Breast epithelium (tissue), 4 donors: ENCODE measurements at regions not wholly inside any gene's neighbourhood (a gene's known extent, or its start where the extent isn't known, plus 50 kb on each side); places are given as distances from the start of the nearest gene placed in this dataset.
A peak's percentile ranks its signal among the peaks of the same experiment; 100 is the strongest.

Experiments used
- DNase-seq, 2 donors: peaks; one replicate each; pipeline ENCODE4 v3.0.0-alpha.2; 2019; ENCODE audit warnings: low spot score in 2 of 2
- H3K27ac ChIP-seq, 2 donors: fragments of 200-600 bp; sonication (generic) in 1 of 2; one replicate each; pipeline ENCODE4 v1.5.1; 2016 to 2019; ENCODE audit warnings: mild to moderate bottlenecking in 1 of 2
- H3K27me3 ChIP-seq, 2 donors: fragments of 200-600 bp; sonication (generic) in 1 of 2; one replicate each; pipeline versions ENCODE4 v1.5.1 to v1.6.0; 2017 to 2019; ENCODE audit warnings: control low read depth in 1 of 2, mild to moderate bottlenecking in 1 of 2
- H3K36me3 ChIP-seq: fragments of 200-600 bp; one replicate; pipeline ENCODE4 v1.5.1; 2019
- H3K4me1 ChIP-seq, 2 donors: fragments of 200-600 bp; sonication (generic); one replicate each; pipeline ENCODE4 v1.5.1; 2016 to 2019; ENCODE audit warnings: control low read depth in 1 of 2
- H3K4me3 ChIP-seq, 3 donors: fragments of 200-600 bp; sonication (generic); 1 replicate in 2 of 3; 2 replicates in 1 of 3; pipeline ENCODE4 v1.5.1; 2016 to 2019; ENCODE audit warnings: mild to moderate bottlenecking in 3 of 3, moderate library complexity in 2 of 3
- H3K9me3 ChIP-seq, 2 donors: fragments of 200-600 bp; sonication (generic) in 1 of 2; one replicate each; pipeline ENCODE4 v1.5.1; 2016 to 2019; ENCODE audit warnings: control low read depth in 1 of 2
- CTCF ChIP-seq, 3 donors: fragments of 450-650 bp; IDR thresholded peaks; one replicate each; pipeline ENCODE4 v1.5.1; 2016 to 2017; ENCODE audit warnings: antibody characterized with exemption in 3 of 3, mild to moderate bottlenecking in 3 of 3, moderate library complexity in 3 of 3
- POLR2A ChIP-seq: fragments of 450-650 bp; IDR thresholded peaks from one replicate; pipeline ENCODE4 v1.6.1; 2016; ENCODE audit warnings: antibody characterized with exemption, mild to moderate bottlenecking, moderate library complexity
- POLR2AphosphoS5 ChIP-seq, 3 donors: sonication (generic); formaldehyde crosslinking; IDR thresholded peaks; one replicate each; pipeline ENCODE4 v1.6.1; 2017; ENCODE audit warnings: antibody characterized with exemption in 3 of 3
- intact Hi-C: fragments of 100-400 bp; cut with DNase I; formaldehyde crosslinking; loops from one replicate; pipeline ENCODE4 v1.15.1; 2023; ENCODE audit warnings: low total_unique reads

GRCh38 chr12:124371970-124372555, 77.2 kb downstream of the RFLNA start:
- DNase-seq: no peak
- TF ChIP-seq CTCF (IDR thresholded peaks at IDR 0.05): no peak
- no peak for TF ChIP-seq POLR2AphosphoS5 (IDR thresholded peaks at IDR 0.05)
- TF ChIP-seq POLR2A: no peak
- no peaks in the 10 kb centered on the region for H3K27me3 ChIP-seq
- H3K9me3 ChIP-seq: no peaks in the 10 kb centered on the region
- H3K36me3 ChIP-seq: no peaks in the 10 kb centered on the region
- H3K4me1 ChIP-seq: peaks cover 16 to 31% of the 10 kb centered on the region in 2 donors
- intact Hi-C loops: no loop called here
- peak overlapping the region; percentile 62 to 95 for H3K27ac ChIP-seq
- H3K4me3 ChIP-seq: no peak overlapping the region

- Histone ChIP-seq H3K27me3 (no peaks in the 10 kb centered on the region), H3K36me3 (no peaks in the 10 kb centered on the region), H3K4me3 (no peak overlapping the region), H3K9me3 (no peaks in the 10 kb centered on the region), H3K27ac (peak overlapping the region; percentile 94 to 95), H3K4me1 (peaks cover 16 to 31% of the 10 kb centered on the region in 2 donors)
- TF ChIP-seq CTCF (IDR thresholded peaks at IDR 0.05) (no peak), POLR2AphosphoS5 (IDR thresholded peaks at IDR 0.05) (no peak)
- intact Hi-C loops: no loop called here
- DNase-seq: no peak
These were observed 76.5 kb downstream of the RFLNA start for GRCh38 chr12:124371366-124371765.

GRCh38 chr12:124370851-124371250, 76.0 kb downstream of the RFLNA start:
- Histone ChIP-seq H3K27me3 (no peaks in the 10 kb centered on the region), H3K4me3 (no peak overlapping the region), H3K36me3 (no peaks in the 10 kb centered on the region), H3K9me3 (no peaks in the 10 kb centered on the region), H3K4me1 (peaks cover 16 to 31% of the 10 kb centered on the region in 2 donors), H3K27ac (peak overlapping the region; percentile 94 to 95)
- TF ChIP-seq POLR2AphosphoS5 (IDR thresholded peaks at IDR 0.05) (no peak), POLR2A (no peak), CTCF (IDR thresholded peaks at IDR 0.05) (no peak)
- intact Hi-C loops: no loop called here
- DNase-seq: no peak

- Histone ChIP-seq H3K27ac (peak overlapping the region; percentile 94 to 95), H3K9me3 (no peaks in the 10 kb centered on the region), H3K4me1 (peaks cover 16 to 31% of the 10 kb centered on the region in 2 donors), H3K4me3 (no peak overlapping the region), H3K27me3 (no peaks in the 10 kb centered on the region), H3K36me3 (no peaks in the 10 kb centered on the region)
- intact Hi-C loops: no loop called here
- no peak for TF ChIP-seq POLR2A
- TF ChIP-seq CTCF (IDR thresholded peaks at IDR 0.05): no peak
- TF ChIP-seq POLR2AphosphoS5 (IDR thresholded peaks at IDR 0.05): no peak
- no peak for DNase-seq
These were observed 75.5 kb downstream of the RFLNA start for GRCh38 chr12:124370384-124370783.

- peak overlapping the region in 1 of 3 donors; percentile 51 for H3K4me3 ChIP-seq
- peak in 1 of 2 donors; percentile 50 for DNase-seq
- H3K4me1 ChIP-seq: peaks cover 16 to 31% of the 10 kb centered on the region in 2 donors
These were observed 75.0 kb downstream of the RFLNA start for GRCh38 chr12:124369827-124370378.

More at GRCh38 chr12:124369827-124370378, 75.0 kb downstream of the RFLNA start:
- H3K9me3 ChIP-seq: no peaks in the 10 kb centered on the region
- H3K27me3 ChIP-seq: no peaks in the 10 kb centered on the region
- TF ChIP-seq POLR2AphosphoS5 (IDR thresholded peaks at IDR 0.05) (no peak), CTCF (IDR thresholded peaks at IDR 0.05) (no peak), POLR2A (no peak)
- no peaks in the 10 kb centered on the region for H3K36me3 ChIP-seq
- H3K27ac ChIP-seq: peak overlapping the region; percentile 94 to 95
- intact Hi-C loops: loop anchor here (10.0 kb wide), 1 partner anchor 405 kb away; no protein-coding TSS in a partner anchor
